ENCODE measurements at regions not wholly inside any gene's neighbourhood (a gene's known extent, or its start where the extent isn't known, plus 50 kb on each side); places are given as distances from the start of the nearest gene placed in this dataset.

- TF ChIP-seq EZH2 (IDR thresholded peaks at IDR 0.05) (no peak), POLR2AphosphoS5 (IDR thresholded peaks at IDR 0.05; ENCODE audit: borderline replicate concordance, low read depth, low read length) (no peak), FOXP2 (optimal IDR thresholded peaks at IDR 0.05; ENCODE audit: control extremely low read depth, extremely low read length, insufficient read depth) (no peak)
Measured at GRCh38 chr2:155902635-155903034, 429.9 kb downstream of the NR4A2 start.
